Astrocyte (in vitro differentiated cells and primary cell): ENCODE measurements at regions not wholly inside any gene's neighbourhood (a gene's known extent, or its start where the extent isn't known, plus 50 kb on each side); places are given as distances from the start of the nearest gene placed in this dataset.

ENCODE experiments used
- CTCF ChIP-seq: IDR thresholded peaks from 2 replicates; pipeline ENCODE4 v1.5.1; 2011; ENCODE audit warnings: low read depth, mild to moderate bottlenecking, inconsistent platforms, low read length, moderate library complexity; ENCODE audit not compliant: insufficient read depth
- EZH2 ChIP-seq: IDR thresholded peaks from 2 replicates; pipeline ENCODE4 v1.6.1; 2012; ENCODE audit warnings: mild to moderate bottlenecking, low read length, inconsistent platforms; ENCODE audit not compliant: insufficient read depth

GRCh38 chr10:124225029-124225466 lies 131.7 kb upstream of the CHST15 start:
- TF ChIP-seq CTCF, result no peak
- no peak for TF ChIP-seq EZH2
